Esophagus muscularis mucosa (tissue), 4 donors: ENCODE measurements at regions not wholly inside any gene's neighbourhood (a gene's known extent, or its start where the extent isn't known, plus 50 kb on each side); places are given as distances from the start of the nearest gene placed in this dataset.

Experiments
- EP300 ChIP-seq: sonication (generic); formaldehyde crosslinking; IDR thresholded peaks from one replicate; pipeline ENCODE4 v1.6.1; 2017; ENCODE audit warnings: antibody characterized with exemption
- POLR2A ChIP-seq: fragments of 450-650 bp; IDR thresholded peaks from one replicate; pipeline ENCODE4 v1.6.1; 2017; ENCODE audit warnings: antibody characterized with exemption, moderate library complexity, mild to moderate bottlenecking, low read depth
- POLR2AphosphoS5 ChIP-seq, 2 donors: sonication (generic); formaldehyde crosslinking; IDR thresholded peaks; one replicate each; pipeline ENCODE4 v1.6.1; 2017; ENCODE audit warnings: antibody characterized with exemption in 2 of 2
- TF ChIP-seq, protein P1 (sequence below), 3 experiments: fragments of 200-600 bp in 2 of 3; fragments of 450-650 bp in 1 of 3; sonication (generic) in 2 of 3; IDR thresholded peaks; one replicate each; pipeline ENCODE4 v1.5.1; 2017 to 2019; ENCODE audit warnings: antibody characterized with exemption in 3 of 3, mild to moderate bottlenecking in 2 of 3, moderate library complexity in 1 of 3

DNA sequence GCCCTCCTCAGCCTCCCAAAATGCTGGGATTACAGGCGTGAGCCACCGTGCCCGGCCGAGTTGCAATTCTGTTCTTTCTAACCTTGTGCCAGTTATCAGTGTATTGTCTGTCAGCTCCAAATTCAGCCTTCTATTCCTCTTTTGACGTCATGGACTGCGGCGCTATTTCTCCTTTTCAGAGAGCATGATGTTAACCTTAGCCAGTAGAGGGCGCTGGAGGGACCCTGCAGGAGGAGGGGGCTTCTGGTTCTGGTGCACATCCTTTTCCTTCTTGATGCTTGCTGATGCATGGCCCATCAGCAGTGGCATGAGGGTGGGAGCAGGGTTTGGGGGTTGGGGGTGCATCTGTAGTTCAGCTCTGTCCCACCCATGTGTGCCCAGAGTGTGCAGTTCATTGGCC is 179.3 kb upstream of the RMST start:
- TF ChIP-seq POLR2A (no peak), POLR2AphosphoS5 (IDR thresholded peaks at IDR 0.05) (no peak), EP300 (no peak)
- TF ChIP-seq, protein P1, sequence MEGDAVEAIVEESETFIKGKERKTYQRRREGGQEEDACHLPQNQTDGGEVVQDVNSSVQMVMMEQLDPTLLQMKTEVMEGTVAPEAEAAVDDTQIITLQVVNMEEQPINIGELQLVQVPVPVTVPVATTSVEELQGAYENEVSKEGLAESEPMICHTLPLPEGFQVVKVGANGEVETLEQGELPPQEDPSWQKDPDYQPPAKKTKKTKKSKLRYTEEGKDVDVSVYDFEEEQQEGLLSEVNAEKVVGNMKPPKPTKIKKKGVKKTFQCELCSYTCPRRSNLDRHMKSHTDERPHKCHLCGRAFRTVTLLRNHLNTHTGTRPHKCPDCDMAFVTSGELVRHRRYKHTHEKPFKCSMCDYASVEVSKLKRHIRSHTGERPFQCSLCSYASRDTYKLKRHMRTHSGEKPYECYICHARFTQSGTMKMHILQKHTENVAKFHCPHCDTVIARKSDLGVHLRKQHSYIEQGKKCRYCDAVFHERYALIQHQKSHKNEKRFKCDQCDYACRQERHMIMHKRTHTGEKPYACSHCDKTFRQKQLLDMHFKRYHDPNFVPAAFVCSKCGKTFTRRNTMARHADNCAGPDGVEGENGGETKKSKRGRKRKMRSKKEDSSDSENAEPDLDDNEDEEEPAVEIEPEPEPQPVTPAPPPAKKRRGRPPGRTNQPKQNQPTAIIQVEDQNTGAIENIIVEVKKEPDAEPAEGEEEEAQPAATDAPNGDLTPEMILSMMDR (IDR thresholded peaks at IDR 0.05) = no peak
